HG02852 (cell line): ENCODE measurements at regions not wholly inside any gene's neighbourhood (a gene's known extent, or its start where the extent isn't known, plus 50 kb on each side); places are given as distances from the start of the nearest gene placed in this dataset.

Experiments used
- ATAC-seq: cut with Tn5 transposase; IDR thresholded peaks from one replicate; pipeline ENCODE4 v1.9.1; 2021; ENCODE audit warnings: mild to moderate bottlenecking, moderate library complexity; ENCODE audit not compliant: unreplicated experiment

DNA sequence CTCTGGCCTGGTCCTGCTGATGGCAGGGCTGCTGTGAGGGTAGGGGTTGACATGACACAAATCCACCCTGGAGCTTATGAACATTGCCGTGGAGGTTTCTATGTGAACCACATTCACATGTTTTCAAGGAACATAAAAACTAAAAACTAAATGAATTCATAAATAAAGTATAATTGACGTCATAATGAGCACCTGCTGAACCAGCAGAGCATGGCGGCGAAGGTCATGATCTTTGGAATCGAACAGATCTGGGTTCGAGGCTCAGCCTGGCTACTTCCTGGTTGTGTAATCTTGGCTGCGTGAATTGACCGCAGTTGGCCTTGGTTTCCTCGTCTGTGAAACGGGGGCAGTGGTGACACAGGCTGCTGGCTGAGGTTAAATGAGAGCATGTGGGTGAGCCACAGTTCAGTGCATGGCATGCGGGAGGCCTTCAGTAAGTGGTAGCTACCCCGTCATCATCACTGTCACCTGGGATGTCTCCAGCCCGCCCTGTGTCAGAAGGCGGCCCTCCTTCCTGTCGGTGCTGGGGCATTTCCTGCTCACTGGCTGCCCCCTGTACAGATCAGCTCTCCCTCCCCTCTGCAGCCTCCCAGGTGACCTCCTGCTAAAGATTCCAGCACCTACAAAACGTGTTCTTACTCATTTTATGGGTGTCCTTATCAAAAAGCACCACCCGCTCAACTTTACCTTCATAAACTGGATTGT is 190.3 kb upstream of the SHH start:
- no peak for ATAC-seq

DNA sequence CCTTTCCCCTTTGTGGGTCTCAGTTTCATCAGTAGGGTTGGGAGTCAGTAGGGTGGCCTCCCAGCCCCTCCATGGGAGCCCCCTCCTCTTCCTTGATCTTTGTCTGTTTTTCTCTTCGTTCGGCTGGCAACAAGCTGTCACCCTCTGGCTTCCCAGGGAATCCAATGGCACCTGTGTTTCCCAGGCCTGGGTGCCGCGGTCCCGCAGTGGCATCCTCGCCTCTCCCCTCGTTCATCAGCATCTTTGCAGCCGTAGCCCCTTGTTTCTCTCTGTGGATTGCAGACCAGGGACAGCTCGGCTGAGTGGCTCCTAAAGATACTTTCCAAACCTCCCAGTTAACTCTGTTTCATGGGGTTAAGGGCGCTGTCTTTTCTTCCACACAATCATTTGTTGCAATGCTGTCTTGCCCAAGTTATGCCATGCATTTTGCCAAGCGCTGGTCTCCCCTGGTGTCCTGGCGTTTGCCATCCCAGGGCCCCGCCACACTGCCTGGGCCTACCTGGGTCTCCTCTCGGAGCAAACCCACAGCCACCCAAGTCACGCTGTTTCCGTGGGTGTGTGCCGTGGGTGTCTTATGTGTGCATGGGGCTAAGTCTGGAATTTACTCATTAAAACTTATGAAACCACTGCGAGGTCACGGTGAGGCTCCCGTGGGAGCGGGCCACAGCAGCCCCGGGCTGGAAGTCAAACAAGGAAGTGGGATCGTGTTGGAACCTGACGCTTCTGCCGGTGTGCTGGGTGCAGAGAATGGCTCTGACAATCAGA is 189.4 kb upstream of the SHH start:
- no peak for ATAC-seq

DNA sequence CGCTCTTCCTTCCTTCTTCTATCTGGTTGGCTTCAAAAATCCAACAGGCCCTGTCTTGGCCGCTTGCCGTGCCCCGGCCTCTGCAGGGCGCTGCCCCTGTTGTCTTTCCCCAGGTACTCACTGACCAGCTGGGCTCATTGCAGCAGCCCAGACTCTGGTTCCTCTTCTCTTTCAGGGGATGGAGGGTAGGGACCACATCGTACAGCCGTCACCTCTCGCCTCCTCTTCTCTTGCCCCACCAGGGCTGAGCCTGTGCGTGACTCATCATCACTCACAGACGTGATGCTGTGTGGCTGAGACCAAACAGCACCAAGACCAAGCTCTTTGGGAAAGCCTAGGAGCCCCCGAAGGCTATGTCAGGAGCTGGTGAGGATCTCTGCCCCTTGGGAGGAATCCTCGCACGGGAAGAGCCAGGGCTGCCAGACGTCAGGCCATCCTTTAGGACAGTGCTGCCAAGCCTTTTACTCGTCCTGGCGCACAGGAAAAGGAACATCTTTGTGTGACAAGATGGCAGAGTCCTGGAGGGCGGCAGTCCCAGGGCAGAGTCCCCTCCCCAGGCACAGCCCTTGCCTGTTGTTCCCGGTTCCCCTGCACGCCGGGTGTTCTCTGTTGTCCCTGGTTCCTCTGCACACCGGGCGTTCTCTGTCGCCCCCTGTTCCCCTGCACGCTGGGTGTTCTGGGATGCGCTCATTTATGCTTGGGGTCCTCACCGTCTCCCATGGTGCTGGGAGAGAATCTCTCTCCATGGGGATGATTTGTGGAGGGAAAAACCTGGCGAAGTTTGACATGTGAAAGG is 188.5 kb upstream of the SHH start:
- ATAC-seq, result no peak

DNA sequence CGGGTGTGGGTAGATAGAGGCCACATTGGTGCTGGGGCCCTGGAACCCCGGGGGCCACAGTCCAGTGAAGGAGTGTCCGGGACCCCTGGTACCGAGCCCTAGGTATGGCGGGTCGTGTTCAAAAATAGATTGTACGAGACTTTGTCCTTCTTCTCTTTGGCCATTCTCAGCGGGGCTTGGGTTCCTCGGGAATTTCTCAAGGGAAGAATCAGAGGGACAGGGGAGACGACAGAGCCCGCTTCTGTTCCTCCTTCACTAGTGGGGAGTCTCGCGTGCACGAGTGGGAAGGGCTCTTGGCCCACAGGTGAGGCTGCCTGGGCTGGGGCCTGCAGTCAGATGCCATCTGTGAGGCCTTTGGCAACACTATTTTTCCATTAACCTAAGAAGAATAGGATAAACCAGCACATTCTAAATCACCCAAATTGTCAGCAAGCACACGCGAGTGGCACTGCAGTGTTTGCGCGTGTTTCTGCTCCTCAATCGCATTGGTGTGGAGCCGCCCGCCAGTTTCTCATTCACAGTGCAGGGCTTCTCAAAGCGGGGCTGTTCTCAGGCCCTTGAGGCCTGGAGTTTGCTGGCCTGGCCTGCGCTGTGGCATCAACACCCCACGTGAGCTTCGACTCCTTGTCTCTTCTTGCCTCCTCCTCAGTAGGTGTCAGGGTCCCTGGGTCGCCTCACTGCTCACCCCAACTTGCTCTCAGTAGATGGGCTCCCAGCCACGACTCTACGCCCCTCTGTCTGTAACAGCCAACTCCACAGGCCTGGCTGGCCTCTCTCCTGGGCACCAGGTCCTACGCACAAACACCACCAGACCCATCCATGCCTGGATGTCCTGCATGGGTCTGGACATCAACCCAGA is 187.6 kb upstream of the SHH start:
- no peak for ATAC-seq

DNA sequence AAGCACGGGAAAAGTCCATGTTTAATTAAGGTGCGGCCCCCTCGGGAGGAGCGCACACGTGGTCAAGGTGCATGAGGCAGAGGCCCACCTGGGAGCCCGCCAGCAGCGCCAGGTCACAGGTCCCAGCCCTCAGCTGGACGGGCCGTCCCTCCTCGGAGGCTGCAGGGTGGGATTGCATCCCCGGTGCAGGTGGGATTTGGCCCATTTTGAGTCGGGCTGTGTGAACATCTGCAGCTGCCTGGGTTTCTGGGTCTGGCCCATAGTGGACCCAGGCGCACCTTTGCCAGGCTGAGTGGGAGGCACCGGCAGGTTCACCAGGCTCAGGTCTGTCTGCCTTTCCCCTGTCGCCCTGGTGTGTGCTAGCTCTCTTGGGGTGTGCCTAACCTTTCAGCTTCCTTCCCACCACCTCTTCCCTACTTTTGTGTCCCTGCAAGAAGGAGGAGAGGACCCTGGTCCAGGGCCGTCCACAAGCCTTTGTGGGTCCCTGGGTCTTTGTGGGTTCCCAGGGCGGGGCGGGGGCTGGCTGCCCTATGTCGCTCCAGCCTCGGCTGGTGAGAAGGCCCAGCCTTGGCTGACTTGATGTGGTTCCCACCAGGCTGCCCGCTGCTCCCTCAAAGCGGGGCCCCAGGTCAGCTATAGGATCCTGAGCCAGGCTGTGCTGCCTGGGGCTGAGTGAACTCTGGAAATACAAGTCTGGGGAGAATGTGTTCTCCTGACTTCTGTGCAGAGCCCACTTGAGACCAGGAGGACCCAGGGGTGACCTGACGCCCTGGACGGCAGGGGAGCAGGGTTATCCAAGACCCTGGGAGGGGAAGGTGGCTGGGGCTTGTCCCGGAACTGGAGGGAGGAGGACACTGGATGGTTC is 186.7 kb upstream of the SHH start:
- ATAC-seq, result no peak

- ATAC-seq, result no peak
These were observed 186.0 kb upstream of the SHH start for GRCh38 chr7:155998328-155998691.

DNA sequence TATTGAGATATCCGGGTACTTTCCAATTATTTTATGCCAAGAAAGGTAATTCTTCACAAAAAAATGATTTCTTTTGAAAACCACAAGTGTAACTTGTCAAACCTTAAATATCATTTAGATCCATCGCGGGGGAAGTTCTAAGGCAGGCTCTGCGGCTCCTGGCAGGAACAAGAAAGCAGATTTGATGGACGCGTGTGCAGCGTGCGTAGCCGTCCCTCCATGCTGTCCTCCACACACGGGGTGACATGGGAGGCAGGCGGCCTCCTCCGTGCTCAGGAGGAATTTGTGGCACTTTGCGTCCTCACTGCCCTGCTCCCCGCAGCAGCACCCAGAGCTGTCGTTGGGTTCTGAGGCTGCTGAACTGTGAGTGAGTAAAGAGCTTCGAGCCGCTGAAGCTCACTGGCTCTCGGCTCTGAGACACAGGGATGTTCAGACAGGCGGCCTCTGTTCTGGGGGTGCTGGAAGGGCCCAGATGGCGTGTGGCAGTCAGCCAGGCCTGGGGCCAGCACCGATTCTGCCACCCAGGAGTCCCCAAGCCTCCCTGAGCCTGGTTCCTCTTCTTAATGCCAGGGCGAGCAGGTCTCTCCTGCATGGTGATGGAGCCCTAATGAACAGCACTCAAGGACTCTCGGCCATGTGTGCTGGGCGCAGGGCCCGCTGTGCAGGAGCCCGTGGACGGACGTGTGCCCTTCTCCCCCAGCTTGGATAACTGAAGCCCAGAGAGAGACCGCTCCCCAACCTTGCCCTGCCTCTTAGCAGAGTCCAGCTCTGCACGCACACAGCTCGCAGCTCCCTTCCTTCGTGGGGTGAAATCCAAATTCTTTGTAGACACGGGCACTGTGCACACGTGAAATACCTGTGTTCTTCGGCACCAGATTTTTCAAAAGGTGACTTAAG is 185.4 kb upstream of the SHH start:
- ATAC-seq, result no peak

GRCh38 chr7:155996718-155997280 is 184.5 kb upstream of the SHH start:
- ATAC-seq, result no peak

DNA sequence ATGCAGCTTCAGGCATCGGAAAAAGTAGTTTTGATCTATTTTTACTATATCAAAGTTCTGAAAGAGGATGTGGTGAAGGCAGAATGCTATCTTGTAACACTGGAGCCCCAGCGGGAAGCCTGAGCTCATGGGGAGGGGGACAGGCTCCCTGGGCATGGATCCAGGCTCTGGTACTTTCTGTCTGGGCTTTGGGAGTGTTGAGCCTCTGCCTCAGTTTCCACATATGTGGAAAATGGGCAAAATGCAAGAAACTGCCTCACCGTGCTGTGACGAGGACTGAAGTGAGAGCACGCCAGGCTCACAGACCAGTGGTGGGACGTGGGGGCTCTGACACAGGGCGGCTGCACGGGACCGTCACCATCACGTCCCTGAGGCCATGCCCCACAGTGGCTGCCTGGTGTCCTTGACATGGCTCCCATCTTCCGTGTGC is 182.9 kb upstream of the SHH start:
- no peak for ATAC-seq

DNA sequence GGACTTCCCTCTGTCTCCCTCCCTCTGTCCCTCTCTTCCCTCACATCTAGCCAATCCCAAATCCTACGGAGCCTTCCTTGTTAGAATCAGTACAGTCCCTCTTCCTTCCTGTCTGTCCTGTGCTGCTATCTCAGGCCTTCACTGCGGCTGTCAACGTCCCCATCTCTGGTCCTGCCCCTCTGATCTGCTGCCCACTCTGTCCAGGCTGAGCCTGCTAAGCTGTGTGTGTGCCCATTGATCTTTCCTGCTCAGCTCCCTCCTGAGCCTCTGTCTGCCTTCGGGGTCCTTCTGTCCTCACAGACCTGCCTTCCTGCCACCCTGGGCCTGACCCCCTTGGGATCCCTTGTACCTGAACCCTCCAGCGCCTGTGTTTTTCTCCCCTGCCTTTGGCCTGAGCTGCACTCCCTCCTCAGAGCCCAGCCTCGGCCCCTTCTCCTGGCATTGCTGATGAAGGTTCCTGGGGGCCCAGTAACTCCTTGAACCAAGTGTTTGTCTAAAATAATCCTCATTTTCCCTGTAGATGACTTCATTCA is 182.1 kb upstream of the SHH start:
- ATAC-seq, result no peak

GRCh38 chr7:155993420-155994278 is 181.4 kb upstream of the SHH start:
- no peak for ATAC-seq

DNA sequence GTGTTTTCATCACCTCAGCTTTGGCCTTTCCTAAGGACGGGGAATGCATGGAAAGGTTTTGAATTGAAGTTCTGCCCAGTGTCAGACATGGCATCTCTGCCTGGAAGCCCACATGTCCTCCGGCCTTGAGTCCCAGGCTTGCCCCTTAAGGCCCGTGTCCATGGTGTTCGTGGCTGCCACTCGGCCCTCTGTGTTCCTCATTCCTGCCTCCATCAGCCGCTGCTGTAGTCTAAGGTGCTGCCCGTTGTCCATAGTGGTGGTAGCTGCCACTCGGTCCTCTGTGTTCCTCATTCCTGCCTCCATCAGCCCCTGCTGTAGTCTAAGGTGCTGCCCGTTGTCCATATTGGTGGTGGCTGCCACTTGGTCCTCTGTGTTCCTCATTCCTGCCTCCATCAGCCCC is 180.7 kb upstream of the SHH start:
- ATAC-seq, result no peak

- ATAC-seq, result no peak
These were observed 180.3 kb upstream of the SHH start for GRCh38 chr7:155992538-155992937.

- ATAC-seq, result no peak
These were observed 179.8 kb upstream of the SHH start for GRCh38 chr7:155992107-155992506.

GRCh38 chr7:155991470-155991869 is 179.2 kb upstream of the SHH start:
- ATAC-seq, result no peak

- no peak for ATAC-seq
These were observed 176.2 kb upstream of the SHH start for GRCh38 chr7:155988416-155988815.

DNA sequence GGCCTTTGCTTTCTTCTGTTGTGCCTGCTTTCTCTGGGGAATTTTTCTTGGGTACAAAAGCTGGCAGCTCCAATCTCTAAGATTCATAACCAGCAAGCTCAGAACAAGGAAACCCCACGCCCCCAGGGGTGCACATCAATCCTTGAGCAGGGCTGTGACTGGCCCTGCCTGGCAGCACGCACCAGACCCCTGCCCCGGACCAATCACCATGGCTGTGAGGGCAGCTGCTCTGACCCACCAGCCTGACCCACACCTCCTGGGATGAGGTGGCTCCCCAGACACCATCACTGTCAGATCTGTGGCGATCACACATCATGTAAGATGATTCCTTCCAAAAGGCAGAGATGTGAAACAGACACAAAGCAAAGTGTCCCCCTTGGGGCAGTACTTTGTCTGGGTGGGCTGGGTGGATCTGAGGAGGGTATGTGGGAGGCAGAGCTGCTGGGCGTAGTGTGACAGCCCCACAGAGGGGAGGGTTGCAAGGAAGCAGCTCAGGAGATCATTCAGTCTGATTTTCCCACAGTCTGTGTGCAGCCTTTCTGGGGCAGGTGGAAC is 175.5 kb upstream of the SHH start:
- ATAC-seq, result no peak
